Esophagus muscularis mucosa (tissue), 2 donors: ENCODE measurements at regions not wholly inside any gene's neighbourhood (a gene's known extent, or its start where the extent isn't known, plus 50 kb on each side); places are given as distances from the start of the nearest gene placed in this dataset.

Experiments used
- EP300 ChIP-seq: sonication (generic); formaldehyde crosslinking; IDR thresholded peaks from one replicate; pipeline ENCODE4 v1.6.1; 2017; ENCODE audit warnings: antibody characterized with exemption
- POLR2A ChIP-seq: fragments of 450-650 bp; IDR thresholded peaks from one replicate; pipeline ENCODE4 v1.6.1; 2017; ENCODE audit warnings: antibody characterized with exemption, moderate library complexity, mild to moderate bottlenecking, low read depth

- no peak for TF ChIP-seq POLR2A
- TF ChIP-seq EP300 = no peak
Measured at GRCh38 chr12:107921062-107921461, 146.6 kb downstream of the ASCL4 start.
